GM12891 (cell line): ENCODE measurements at regions not wholly inside any gene's neighbourhood (a gene's known extent, or its start where the extent isn't known, plus 50 kb on each side); places are given as distances from the start of the nearest gene placed in this dataset.

Experiments used
- POLR2A ChIP-seq: IDR thresholded peaks from 2 replicates; pipeline ENCODE4 v1.6.1; 2011; ENCODE audit warnings: low read depth, low read length, control low read depth
- POLR2AphosphoS5 ChIP-seq: IDR thresholded peaks from 2 replicates; pipeline ENCODE4 v1.6.1; 2011; ENCODE audit warnings: low read depth, low read length, control low read depth
- POU2F2 ChIP-seq: IDR thresholded peaks from 2 replicates; pipeline ENCODE4 v1.6.1; 2011; ENCODE audit warnings: low read depth, mild to moderate bottlenecking, control low read depth, low read length, moderate library complexity
- TAF1 ChIP-seq: IDR thresholded peaks from 2 replicates; pipeline ENCODE4 v1.6.1; 2011; ENCODE audit warnings: low read depth, low read length, control low read depth

DNA sequence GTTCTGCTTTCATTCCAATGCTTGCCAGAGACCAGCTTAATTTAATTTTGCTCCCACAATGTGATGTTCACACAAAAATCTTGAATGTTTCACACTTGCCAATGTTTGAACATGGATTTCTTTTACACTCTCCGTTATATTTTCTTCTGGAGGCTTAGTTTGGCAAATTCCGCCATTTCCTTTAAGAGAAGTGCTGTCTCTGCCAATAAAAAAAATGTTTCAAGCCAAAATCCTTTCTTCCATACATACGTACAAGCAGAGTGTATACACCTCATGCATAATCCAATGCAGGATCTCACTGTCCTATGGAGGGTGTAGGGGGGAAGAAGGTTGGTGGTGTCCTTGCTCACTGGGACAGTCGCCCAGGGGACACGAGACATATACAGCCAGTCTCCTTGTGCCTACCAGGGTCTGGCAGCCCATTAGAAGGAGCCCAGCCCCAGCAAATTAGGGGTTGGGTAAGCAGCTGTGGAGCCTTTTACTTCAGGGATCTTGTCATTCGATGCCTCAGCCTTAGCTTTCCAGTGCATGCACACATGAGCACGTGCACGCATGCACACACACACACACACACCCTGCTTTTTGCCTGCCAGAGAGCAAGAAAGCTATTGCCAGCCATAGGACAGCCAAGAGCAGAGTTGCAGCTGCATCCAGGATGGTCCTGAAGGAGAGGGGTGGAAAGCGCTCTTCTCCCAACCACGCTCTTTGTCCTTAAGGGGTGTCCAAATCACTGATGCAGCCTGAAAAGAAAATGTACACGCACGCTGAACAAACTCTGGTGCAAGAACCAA is 208.3 kb downstream of the FOXO1 start:
- TF ChIP-seq POLR2A: no peak
- TF ChIP-seq POU2F2: no peak
- no peak for TF ChIP-seq POLR2AphosphoS5
- TF ChIP-seq TAF1: no peak
